ENCODE measurements at regions not wholly inside any gene's neighbourhood (a gene's known extent, or its start where the extent isn't known, plus 50 kb on each side); places are given as distances from the start of the nearest gene placed in this dataset.

DNA sequence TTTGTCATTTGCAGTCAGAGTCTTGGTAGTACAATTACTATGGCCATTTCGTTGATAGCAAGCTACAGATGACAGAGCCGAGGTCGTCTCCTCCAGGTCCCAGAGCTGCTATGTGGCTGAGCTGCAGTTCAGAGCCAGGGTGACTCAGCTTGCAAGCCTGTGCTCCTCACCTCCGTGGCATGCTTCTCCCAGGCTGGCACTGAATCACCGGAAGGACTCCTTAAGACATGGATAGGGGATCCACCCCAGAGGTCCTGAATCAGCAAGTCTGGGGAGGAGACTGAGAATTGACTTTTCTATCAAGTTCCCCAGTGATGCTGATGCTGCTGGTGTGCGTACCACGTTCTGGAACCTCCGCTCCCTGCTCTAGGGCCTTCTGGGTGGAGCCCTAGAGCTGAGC, 291.2 kb downstream of the CDH26 start:
- no peak for DNase-seq

DNA sequence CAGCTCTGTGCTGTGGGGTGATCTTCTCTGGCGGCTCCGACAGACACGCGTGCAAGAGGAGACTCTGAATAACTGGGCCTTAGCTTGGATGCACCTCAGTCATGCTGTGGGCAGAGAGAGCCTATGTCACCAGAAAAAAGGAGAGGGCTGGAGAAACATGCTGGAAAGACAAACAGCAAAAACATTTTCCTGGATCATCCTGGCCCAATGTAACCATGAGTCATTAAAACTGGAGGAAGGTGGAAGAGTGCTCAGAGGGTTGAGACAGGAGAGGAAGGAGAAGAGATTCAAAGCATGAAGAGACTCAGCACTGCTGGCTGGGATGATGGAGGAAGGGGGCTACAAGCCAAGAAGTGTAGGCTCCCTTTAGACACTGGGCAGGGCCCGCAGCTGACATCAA, 292.0 kb downstream of the CDH26 start:
- no peak for DNase-seq

- no peak for DNase-seq
These were observed 294.6 kb downstream of the CDH26 start for GRCh38 chr20:60252866-60253265.

DNA sequence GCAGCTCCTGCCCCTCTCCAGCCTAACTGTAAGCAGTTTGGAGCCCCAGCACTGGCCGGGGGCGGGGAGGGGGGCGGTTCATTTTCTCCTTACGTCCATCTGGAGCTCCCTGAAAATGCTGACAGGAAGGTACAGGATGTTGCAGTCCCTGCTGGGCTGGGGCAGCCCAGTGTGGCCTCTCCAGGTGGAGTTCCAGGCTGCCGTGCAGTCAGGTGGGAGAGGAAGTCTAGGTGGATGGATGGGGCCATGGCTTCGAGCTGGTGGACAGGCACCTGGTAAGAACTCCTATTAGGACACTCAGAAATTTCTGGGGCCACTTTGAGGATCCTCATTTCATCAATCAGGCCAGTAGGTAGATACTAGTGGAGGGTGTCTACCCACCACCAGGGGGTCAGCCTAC, 295.2 kb downstream of the CDH26 start:
- no peak for DNase-seq

- DNase-seq: no peak
These were observed 296.7 kb downstream of the CDH26 start for GRCh38 chr20:60254901-60255411.

DNA sequence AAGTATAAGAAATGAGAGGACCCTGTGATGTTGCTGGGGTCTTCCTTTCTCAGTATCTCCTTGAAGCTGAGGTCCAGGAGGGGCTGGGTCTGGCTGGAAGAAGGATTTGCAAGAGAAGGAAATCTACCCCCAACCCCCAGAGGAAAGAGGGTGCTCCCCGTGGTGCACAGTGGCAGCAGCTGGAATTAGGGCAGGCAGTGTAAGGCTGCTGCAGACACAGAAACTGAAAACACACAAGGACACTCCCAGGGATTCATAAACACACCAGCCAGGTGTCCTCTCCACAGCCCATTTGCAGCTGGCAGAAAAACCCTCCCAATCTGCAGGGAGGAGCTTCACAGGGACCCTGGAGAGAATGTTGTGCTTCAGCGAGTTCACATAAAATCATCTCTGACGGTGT, 297.2 kb downstream of the CDH26 start:
- DNase-seq: no peak

GRCh38 chr20:60255866-60256265, 297.6 kb downstream of the CDH26 start:
- no peak for DNase-seq

- DNase-seq: no peak
These were observed 298.6 kb downstream of the CDH26 start for GRCh38 chr20:60256811-60257210.

- DNase-seq: no peak
These were observed 299.4 kb downstream of the CDH26 start for GRCh38 chr20:60257671-60258070.

DNA sequence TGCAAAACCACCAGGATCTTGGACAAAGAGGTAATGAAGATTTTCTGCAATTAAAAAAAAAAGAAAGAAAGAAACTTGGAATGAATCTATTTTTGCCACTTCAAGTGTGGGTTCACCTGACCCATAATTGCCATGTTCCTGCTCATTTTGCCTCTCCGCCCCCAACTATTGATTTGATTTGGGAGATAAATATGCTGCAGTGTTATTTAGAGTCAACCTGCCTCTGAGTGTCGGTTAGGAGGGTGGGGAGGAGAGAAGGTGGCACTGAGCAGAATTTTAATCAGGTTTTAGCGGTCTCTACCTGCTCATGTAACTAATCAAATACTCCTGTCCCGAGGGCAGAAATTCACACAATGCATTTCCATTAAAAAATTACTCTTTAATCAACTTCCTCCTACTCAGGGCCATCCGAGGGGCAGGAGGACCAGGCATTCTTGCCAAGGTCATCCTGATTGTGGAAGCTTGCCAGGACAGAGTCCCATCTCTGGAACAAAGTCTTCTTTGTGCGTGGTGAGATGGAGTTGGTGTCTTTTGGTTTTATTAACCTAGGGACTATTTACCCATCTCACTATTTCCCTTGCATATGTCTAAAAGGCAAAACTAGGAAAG, 300.1 kb downstream of the CDH26 start:
- DNase-seq: no peak

DNA sequence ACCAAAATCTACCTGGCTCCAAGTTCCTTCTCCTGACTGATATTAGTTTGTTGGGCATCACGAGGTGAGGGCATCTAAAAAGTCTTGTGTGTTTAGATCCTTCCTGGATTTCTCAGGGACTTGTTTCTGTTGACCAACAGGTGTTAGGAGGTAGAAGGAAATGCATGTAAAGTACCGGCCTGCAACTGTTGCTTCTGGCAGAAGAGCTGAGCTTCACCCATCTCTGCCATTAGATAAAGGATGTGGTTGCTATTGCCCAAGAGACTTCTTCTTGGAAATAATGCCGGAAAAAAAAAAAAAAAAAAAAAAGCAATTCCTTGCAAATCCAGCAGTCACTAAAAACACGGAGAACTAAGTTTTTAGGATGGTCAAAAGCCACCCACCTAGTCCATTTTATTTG, 303.1 kb downstream of the CDH26 start:
- peak; percentile 36 for DNase-seq

GRCh38 chr20:60262967-60263603, 304.9 kb downstream of the CDH26 start:
- DNase-seq: peak; percentile 21

- DNase-seq: no peak
These were observed 305.8 kb downstream of the CDH26 start for GRCh38 chr20:60263725-60264709.

GRCh38 chr20:60266177-60266823, 308.1 kb downstream of the CDH26 start:
- no peak for DNase-seq

- DNase-seq: no peak
These were observed 310.3 kb downstream of the CDH26 start for GRCh38 chr20:60268491-60268890.

GRCh38 chr20:60269573-60270162, 311.4 kb downstream of the CDH26 start:
- no peak for DNase-seq

DNA sequence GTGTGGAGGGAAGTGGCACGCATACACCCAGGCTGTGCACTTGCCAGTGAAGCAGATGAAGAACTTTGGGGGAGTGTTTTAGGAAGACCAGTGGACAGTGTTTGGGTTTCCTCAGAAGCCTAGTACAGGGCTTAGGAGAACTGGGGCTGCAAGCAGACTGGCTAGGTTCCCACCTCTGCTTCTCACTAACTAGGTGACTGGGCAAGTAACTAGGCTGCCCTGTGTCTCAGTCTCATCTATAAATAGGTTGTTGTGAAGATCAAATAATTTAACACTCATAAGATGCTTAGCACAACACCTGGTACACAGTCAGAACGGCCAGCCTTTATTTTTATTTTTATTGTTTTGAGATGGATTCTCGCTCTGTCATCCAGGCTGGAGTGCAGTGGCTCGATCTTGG, 312.1 kb downstream of the CDH26 start:
- no peak for DNase-seq

DNA sequence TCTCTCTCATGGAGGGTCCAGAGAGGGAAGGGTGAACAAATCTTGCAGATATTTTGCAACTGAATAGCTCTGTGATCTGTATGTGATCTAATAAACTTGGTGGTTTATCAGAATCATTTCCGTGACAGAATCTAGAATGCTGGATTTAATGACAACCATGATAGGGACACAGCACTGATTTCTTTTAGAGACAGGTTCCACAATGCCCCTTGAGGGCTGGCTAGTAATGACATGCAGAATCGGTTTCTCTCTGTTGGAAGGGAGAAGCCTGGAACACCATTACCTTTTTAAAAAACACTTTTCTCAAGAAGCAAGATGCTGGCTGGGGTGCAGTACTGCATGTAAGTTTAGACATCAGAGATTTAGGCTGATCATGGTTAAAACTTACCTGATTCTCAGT, 313.4 kb downstream of the CDH26 start:
- DNase-seq: no peak

GRCh38 chr20:60272790-60273189, 314.6 kb downstream of the CDH26 start:
- no peak for DNase-seq

DNA sequence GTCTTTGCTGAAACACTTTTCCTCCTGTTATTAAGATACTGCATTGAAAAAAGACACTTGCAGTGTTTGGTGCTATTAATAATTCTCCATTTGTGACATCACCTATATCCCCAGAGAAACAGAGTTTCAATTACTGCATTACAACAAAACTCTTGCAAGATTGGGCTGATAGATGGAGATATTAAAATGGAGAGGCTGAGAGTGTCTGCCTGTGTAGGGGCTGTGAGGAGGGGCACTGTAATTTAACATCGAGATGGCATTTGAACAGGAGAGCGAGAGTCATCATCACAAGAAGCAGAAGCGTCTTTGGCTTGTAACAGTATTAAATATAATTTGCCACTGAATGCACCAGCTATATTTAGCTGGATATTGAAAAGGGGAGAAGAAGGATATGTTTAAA, 316.5 kb downstream of the CDH26 start:
- no peak for DNase-seq

DNA sequence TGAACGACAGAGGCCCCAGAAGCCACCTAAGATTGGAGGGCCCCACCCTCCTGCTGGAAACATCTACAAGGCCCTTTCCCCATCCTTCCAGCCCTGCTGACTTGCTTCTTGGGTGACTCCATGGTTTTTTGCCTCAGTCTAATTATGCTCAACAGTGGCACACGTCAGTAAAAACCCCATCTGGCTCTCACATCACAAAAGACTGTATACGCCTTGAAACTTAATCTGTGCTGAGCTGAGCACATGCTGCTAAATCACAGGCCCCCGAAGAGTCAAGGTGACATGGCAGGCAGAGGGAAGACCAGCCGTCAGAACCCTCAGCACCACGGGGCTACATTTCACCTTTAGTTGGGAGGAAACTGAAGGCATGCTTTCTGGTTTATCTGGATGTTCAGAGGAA, 323.1 kb downstream of the CDH26 start:
- DNase-seq: no peak

DNA sequence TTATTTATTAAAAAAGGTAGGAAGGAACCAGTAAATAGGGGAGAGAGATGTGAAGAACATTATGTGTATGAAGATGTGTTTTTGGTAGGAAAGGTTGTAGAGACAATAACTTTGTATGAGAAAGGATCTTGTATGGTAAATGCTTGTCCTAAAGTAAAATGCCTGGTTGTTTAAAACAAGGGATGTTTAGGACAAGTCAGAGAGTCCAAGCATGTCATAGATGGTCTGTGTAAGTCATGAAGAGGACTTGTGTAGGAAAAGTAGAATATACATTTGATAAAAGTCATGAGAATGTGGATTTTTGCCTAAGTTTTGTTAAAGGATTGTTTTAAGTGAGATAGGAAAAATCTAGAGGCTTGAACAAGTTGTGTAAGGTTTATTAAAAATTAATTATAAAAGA, 325.1 kb downstream of the CDH26 start:
- no peak for DNase-seq

GRCh38 chr20:60286764-60287163, 328.5 kb downstream of the CDH26 start:
- no peak for DNase-seq

Data from MV-4-11 (cell line).